ENCODE measurements at regions not wholly inside any gene's neighbourhood (a gene's known extent, or its start where the extent isn't known, plus 50 kb on each side); places are given as distances from the start of the nearest gene placed in this dataset.
A peak's percentile ranks its signal among the peaks of the same experiment; 100 is the strongest.

DNA sequence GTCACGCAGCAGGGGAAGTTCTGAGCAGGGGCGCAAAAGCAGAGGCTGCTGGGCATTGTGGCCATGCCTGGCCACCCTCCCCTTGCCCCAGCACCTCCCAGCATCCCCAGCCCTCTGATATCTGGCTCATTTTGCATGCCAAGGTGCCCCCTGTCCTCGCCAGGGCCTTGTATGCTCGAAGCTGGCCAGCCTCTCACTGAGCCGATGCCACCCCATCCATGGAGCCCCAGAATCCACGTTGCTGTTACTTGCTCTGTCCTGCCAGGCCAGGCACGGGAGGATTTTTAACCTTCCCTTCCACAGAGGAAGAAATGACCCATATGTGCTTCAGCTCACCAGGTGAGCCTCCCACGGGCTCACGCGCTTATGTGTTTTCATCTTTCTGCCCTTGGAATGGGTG, 413.4 kb downstream of the BCL11B start:
- Histone ChIP-seq H3K36me3 (no peaks in the 10 kb centered on the region), H3K9me3 (replicated peaks) (no peaks in the 10 kb centered on the region), H3K27me3 (no peaks in the 10 kb centered on the region), H3K27ac (no peak overlapping the region), H3K4me1 (no peaks in the 10 kb centered on the region), H3K4me3 (no peak overlapping the region)
- no peak for DNase-seq

DNA sequence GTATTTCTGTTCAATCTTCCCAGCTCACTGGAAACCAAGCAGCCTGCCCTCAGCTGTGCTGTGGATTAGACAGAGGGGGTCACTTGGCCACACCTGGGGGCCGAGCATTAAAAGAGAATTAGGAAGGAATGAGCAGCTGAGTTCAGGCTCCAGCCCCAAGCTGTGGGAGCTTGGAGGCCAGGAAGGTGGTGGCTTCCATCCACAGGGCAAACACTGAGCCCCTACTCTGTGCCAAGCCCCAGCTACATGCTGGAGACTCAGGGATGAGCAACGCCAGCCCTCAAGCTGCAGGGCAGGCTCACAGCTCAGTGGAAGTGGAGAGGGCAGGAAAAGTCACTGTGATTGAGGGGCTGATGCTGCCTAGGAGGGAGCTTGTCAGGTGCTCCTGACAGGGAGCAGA, 412.7 kb downstream of the BCL11B start:
- Histone ChIP-seq H3K9me3 (replicated peaks) (no peaks in the 10 kb centered on the region), H3K4me1 (no peaks in the 10 kb centered on the region), H3K4me3 (no peak overlapping the region), H3K27ac (no peak overlapping the region), H3K27me3 (no peaks in the 10 kb centered on the region), H3K36me3 (no peaks in the 10 kb centered on the region)
- no peak for DNase-seq

DNA sequence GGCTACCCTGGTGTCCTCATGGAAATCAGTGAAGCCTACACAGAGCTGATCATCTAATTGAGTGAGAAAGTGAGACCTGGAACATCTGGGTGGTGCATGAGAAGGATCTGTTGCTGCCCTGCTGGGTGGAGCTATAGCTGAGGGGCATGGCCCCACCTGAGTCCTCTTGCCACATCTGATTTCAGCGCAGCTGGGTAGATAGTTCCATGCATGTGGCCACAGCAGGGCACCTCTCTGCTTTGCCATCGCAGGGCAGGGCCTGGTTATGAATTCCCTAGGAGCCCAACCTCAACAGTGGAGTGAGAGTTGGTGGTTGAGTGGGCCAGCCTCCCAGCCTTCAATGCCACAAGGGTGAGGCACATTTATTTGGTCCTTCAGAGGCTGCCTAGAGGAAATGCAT, 407.8 kb downstream of the BCL11B start:
- DNase-seq: no peak
- Histone ChIP-seq H3K27me3 (no peaks in the 10 kb centered on the region), H3K9me3 (replicated peaks) (no peaks in the 10 kb centered on the region)

DNA sequence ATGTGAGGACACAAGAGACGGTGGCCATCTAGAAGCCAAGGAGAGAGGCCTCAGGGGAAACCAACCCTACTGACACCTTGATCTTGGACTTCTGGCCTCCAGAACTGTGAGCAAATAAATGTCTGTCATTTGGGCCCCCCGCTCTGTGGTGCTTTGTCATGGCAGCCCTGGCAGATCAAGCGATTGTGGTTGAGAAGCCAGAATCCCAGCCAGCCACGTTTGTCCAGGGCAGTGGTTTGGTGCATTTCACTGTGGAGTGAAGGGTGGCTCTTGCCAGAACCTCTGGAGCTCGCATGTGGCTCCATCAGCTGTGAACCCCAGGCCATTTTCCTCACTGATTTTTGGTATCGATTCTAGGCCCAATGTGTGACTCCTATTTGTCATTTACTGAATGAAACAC, 404.9 kb downstream of the BCL11B start:
- Histone ChIP-seq H3K36me3 (no peaks in the 10 kb centered on the region), H3K27ac (no peak overlapping the region), H3K9me3 (replicated peaks) (no peaks in the 10 kb centered on the region), H3K4me1 (no peaks in the 10 kb centered on the region), H3K4me3 (no peak overlapping the region), H3K27me3 (no peaks in the 10 kb centered on the region)
- no peak for DNase-seq

More for the DNA sequence above, 407.8 kb downstream of the BCL11B start:
- H3K36me3 ChIP-seq: no peaks in the 10 kb centered on the region
- H3K4me3 ChIP-seq: no peak overlapping the region
- H3K27ac ChIP-seq: no peak overlapping the region
- no peaks in the 10 kb centered on the region for H3K4me1 ChIP-seq

DNA sequence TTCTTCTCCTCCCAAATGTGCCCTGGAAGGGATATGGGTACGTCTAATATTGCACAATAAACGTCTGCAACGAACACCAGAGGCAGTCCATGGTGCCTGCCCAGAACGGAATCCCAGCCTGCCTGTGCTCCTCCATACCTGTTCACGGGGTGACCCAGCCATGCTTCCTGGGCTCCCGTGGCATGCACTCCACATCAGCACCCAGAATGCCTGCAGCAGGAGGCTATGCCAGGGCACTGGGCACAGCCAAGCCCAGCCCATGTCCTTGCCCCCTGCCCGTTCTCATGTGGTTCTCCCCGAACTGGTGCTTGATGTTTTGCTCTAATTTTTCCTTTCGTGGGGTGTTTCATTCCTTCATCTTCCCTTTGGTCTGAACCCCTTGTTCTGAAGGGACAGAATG, 404.3 kb downstream of the BCL11B start:
- H3K27me3 ChIP-seq: no peaks in the 10 kb centered on the region
- no peak overlapping the region for H3K4me3 ChIP-seq
- H3K9me3 ChIP-seq (replicated peaks): no peaks in the 10 kb centered on the region
- H3K4me1 ChIP-seq: no peaks in the 10 kb centered on the region
- H3K27ac ChIP-seq: no peak overlapping the region
- no peaks in the 10 kb centered on the region for H3K36me3 ChIP-seq
- DNase-seq: no peak

DNA sequence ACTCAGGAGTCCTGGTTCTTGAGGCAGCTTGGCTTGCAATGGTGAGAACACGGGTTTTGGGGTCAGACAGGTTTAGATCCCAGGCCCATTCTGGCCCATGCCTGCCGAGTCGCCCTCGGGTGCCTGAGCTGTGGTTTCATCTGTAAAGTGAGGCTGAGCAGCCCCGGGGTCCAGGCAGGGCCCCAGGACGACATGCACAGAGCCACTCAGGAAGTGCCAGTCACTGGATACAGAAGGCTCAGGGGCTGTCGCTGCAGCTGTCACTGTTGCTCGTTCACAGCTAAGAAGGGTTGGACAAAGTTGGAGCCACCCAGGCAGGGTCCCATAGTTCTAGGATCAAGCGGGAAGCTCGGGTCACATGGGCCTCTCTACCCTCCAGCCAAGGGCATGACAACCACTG, 403.1 kb downstream of the BCL11B start:
- Histone ChIP-seq H3K27me3 (no peaks in the 10 kb centered on the region), H3K36me3 (no peaks in the 10 kb centered on the region), H3K4me3 (no peak overlapping the region), H3K9me3 (replicated peaks) (no peaks in the 10 kb centered on the region), H3K27ac (no peak overlapping the region), H3K4me1 (no peaks in the 10 kb centered on the region)
- DNase-seq: peak; percentile 14 to 48

DNA sequence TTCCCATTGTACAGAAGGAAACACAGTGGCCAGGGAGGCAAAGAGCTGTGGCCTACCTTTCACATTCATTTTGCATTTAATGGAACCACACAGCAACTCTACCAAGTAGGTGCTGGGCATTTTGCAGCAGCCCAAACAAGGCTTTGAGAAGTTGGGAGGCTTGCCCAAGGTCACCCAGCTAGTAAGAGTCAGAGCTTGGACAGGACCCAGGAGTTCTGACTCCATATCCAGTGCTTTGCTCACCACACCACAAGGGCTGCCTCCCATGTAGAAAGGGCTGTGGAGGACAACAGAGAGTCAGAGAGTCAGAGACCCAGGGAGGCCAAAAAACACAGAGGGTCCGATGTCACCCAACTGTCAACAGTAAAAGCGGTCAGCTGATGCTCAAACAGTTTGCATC, 400.2 kb downstream of the BCL11B start:
- Histone ChIP-seq H3K4me1 (no peaks in the 10 kb centered on the region), H3K27me3 (no peaks in the 10 kb centered on the region), H3K9me3 (replicated peaks) (no peaks in the 10 kb centered on the region), H3K36me3 (no peaks in the 10 kb centered on the region), H3K4me3 (no peak overlapping the region), H3K27ac (no peak overlapping the region)
- DNase-seq: no peak

DNA sequence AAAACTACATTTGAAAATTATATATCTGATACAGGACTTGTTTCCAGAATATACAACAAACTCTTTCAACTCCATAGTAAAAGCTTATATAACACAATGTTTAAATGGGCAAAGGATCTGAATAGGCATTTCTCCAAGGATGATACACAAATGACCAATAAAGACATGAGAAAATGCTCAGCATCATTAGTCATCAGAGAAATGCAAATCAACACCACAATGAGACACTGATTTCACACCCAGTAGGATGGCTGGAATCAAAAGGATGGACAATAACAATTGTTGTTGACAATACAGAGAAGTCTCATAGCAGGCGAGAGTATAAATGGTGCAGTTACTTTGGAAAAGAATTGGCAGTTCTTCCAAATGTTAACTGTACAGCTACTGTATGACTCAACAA, 394.9 kb downstream of the BCL11B start:
- H3K9me3 ChIP-seq (replicated peaks): no peaks in the 10 kb centered on the region
- no peaks in the 10 kb centered on the region for H3K4me1 ChIP-seq
- DNase-seq: no peak
- no peaks in the 10 kb centered on the region for H3K36me3 ChIP-seq
- H3K27ac ChIP-seq: no peak overlapping the region
- no peaks in the 10 kb centered on the region for H3K27me3 ChIP-seq
- no peak overlapping the region for H3K4me3 ChIP-seq

DNA sequence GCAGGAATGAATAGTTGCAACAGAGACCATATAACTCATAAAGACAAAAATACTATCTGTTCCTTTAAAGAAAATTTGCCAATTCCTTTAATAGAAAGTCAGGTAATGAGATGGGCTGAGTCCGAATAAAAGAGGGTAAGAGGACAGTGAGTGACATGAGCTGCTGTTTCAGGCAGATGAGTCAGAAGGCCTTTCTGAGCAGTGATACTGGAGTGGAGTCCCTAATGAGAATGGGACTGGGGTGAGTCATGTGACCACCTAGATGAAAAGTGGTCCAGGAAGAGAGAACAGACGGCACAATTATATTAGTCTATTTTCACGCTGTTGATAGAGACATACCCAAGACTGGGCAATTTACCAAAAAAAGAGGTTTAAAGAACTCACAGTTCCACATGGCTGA, 393.7 kb downstream of the BCL11B start:
- H3K27me3 ChIP-seq: no peaks in the 10 kb centered on the region
- no peak overlapping the region for H3K4me3 ChIP-seq
- no peak overlapping the region for H3K27ac ChIP-seq
- no peaks in the 10 kb centered on the region for H3K4me1 ChIP-seq
- H3K9me3 ChIP-seq (replicated peaks): no peaks in the 10 kb centered on the region
- H3K36me3 ChIP-seq: no peaks in the 10 kb centered on the region
- peak; percentile 38 to 55 for DNase-seq

DNA sequence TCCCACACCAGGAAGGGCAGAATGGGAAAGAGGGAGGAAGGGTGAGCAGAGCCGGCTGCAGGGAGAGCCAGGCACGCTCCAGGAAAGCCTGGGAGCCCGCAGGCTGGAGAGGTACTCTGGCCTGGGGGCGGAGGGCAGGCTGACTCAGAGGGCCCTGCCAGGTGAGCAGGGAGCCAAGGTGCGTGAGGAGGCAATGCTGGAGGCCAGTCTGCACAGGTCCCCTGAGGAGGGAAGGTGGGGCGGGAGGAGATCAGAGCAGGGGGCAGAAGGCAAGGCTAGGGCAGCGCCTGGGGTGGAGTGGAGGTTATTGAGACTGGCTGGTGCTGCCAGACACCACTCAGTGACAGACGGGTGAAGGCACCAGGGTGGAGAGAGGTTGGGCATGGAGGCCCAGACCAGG, 385.0 kb downstream of the BCL11B start:
- no peaks in the 10 kb centered on the region for H3K9me3 ChIP-seq (replicated peaks)
- H3K4me1 ChIP-seq: no peaks in the 10 kb centered on the region
- no peaks in the 10 kb centered on the region for H3K36me3 ChIP-seq
- no peaks in the 10 kb centered on the region for H3K27me3 ChIP-seq
- no peak overlapping the region for H3K27ac ChIP-seq
- no peak overlapping the region for H3K4me3 ChIP-seq
- DNase-seq: no peak

DNA sequence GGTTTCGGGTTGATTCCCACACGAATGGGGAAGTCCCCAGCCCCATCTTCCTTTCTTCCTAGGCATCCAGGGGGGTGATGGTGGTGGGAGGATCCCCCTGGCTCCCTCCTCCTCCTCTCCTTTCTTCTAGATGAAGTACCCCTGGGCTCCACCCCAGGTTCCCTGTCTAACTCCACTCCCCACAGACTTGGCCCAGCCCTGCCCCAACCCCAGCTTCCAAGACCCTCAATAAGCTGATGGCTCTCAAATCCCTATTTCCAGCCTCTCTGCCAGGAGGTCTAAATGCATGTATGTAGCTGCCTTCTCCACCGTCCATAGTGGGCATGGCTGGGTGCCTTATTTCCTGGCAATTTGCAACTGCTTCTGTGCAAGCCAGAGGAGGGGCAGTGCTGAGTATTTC, 383.7 kb downstream of the BCL11B start:
- Histone ChIP-seq H3K4me1 (no peaks in the 10 kb centered on the region), H3K36me3 (no peaks in the 10 kb centered on the region), H3K4me3 (no peak overlapping the region), H3K9me3 (replicated peaks) (no peaks in the 10 kb centered on the region), H3K27me3 (no peaks in the 10 kb centered on the region), H3K27ac (no peak overlapping the region)
- no peak for DNase-seq

DNA sequence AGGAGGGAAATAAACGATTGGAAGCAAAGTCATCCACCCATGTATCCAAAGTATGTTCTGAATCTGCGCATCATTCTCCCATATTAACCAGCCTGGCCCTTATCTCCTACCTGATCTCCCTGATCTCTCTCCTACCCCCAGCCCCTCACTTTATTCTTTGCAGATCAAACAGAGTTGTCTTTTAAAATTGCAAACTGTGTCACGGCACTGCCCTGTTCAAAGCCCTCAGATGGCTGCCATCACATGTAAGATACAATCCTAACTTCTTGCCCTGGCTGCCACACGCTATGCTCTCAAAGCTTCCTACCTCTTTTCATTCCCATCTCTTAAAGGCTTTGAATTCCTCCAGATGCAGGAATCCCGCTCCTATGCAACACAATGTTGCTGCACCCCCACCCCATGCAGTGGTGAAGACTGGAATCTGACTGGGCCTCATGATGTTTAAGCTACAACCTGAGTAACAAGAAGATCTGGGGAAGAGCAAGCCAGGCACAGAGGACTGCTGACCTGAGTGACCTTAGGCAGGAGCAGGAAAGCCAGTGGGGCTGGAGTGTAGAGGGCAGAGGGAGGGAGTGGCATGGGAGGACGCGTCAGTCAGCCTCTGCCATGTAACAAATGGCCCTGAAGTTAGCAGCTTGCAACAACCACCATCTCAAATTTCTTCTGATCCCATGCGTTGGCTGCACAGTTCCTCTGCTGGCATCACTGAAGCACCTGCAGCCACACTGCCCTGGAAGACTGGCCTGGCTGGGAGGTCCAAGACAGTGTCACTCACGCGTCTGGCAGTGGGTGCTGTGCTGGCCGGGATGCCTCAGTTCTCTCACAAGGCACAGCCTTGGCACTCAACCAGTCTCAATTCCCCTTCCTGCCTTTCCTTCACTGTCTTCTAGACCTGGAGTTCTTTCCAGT, 382.8 kb downstream of the BCL11B start:
- no peak for DNase-seq
- Histone ChIP-seq H3K4me3 (no peak overlapping the region), H3K27me3 (no peaks in the 10 kb centered on the region), H3K36me3 (no peaks in the 10 kb centered on the region), H3K27ac (no peak overlapping the region), H3K9me3 (replicated peaks) (no peaks in the 10 kb centered on the region), H3K4me1 (no peaks in the 10 kb centered on the region)

DNA sequence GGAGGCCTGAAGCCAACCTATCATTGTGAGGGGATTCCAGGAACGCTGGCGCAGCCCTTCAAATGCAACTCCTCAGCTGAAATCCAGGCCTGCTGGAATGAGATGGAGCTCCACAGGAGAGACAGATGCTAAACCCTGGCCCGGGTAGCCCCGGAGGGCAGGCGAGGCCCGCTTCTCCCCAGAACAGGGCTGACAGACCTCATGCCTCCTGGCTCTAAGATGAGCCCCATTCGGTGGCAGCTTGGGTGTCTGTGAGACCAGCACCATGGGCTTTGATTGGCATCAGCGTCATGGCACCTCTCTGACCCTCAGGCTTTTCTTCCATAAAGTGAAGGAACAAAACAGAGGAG, 382.2 kb downstream of the BCL11B start:
- no peak for DNase-seq
- H3K9me3 ChIP-seq (replicated peaks): no peaks in the 10 kb centered on the region
- H3K27me3 ChIP-seq: no peaks in the 10 kb centered on the region
- no peaks in the 10 kb centered on the region for H3K4me1 ChIP-seq
- H3K36me3 ChIP-seq: no peaks in the 10 kb centered on the region
- no peak overlapping the region for H3K27ac ChIP-seq
- no peak overlapping the region for H3K4me3 ChIP-seq

DNA sequence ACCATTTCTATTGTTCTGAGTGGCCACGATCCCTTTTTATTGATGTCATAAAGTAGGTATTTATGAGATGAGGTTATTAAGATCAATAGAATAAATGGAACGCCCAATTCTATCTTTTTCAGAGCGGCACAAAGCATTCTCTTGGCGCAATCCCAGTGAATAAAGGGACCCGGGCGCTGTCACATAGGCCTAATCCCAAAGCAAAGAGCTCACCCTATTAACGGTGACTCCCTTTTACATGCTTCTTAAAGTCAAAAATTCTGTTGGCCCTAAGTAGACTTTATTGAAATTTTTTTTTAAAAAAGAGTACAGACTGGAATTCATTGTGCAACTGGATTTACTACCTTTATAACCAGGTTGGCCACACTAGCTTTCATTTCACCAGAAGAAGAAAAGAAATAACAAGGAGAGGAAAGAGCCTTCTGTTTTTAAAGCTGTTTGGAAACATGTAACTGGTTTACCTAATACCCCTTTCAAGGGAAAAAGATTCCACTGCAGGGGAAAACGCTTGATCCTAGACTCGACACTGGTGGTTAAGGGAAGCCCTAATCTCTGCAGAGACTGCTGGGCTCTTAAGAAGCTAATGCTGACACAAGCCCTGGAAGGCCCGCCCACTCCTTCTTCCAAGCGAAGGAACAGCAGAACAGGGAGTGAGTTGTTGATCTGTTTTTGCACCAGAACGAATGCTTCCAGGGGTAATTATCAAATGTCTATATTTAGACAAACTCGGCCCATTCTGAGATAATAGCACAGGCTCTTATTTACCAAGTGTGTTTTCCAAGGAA, 381.2 kb downstream of the BCL11B start:
- Histone ChIP-seq H3K27ac (no peak overlapping the region), H3K4me1 (no peaks in the 10 kb centered on the region), H3K27me3 (no peaks in the 10 kb centered on the region), H3K4me3 (no peak overlapping the region), H3K9me3 (replicated peaks) (no peaks in the 10 kb centered on the region), H3K36me3 (no peaks in the 10 kb centered on the region)
- DNase-seq: no peak

DNA sequence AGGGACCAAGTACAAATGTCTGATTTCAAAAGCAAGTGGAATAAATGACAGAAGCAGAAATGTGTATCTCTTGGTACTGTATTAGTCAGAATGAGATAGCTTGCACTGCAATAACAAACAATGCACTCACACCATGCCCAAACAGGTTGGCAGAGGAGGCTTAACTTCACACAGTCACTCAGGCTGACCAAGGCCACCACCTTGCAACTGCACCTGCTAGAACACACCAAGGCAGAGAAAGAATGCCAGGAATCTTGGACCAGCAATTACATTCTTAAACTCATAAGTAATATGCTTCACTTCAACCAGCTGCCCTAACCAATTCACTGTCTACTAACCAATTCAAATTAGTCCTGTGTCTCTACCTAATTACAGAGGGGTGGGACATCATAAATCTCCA, 378.3 kb downstream of the BCL11B start:
- H3K9me3 ChIP-seq (replicated peaks): no peaks in the 10 kb centered on the region
- H3K4me1 ChIP-seq: no peaks in the 10 kb centered on the region
- no peaks in the 10 kb centered on the region for H3K27me3 ChIP-seq
- H3K4me3 ChIP-seq: no peak overlapping the region
- no peaks in the 10 kb centered on the region for H3K36me3 ChIP-seq
- no peak overlapping the region for H3K27ac ChIP-seq
- DNase-seq: no peak

DNA sequence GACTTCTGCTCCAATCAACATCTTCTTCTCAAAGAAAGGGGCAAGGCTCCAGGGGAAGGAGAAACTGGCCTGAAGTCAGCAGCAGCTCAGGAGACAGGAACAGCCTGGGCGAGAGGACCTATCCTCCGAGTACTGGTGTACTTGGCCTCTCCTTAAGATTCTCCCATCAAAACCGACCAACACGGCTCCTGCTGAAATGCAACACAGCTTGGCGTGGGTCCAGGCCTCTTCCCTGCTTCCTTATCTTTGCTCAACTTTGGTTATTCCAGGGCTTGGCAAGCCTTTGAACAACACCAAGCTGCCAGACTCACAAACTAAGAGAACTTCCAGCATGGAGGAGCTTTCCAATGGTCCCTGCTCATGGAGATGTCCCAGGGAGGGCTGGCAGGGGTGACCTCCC, 377.4 kb downstream of the BCL11B start:
- H3K27me3 ChIP-seq: no peaks in the 10 kb centered on the region
- no peak overlapping the region for H3K27ac ChIP-seq
- H3K9me3 ChIP-seq (replicated peaks): no peaks in the 10 kb centered on the region
- H3K36me3 ChIP-seq: no peaks in the 10 kb centered on the region
- H3K4me1 ChIP-seq: no peaks in the 10 kb centered on the region
- DNase-seq: no peak
- H3K4me3 ChIP-seq: no peak overlapping the region
